ENCODE measurements at regions not wholly inside any gene's neighbourhood (a gene's known extent, or its start where the extent isn't known, plus 50 kb on each side); places are given as distances from the start of the nearest gene placed in this dataset.
"Not testable (repeated sequence)": the region's sequence is repeated elsewhere in the genome, so short reads cannot be mapped to it uniquely, and the experiment has no call there.

GRCh38 chr5:163888366-163888765, 382.9 kb downstream of the MAT2B start:
- DNase-seq (ENCODE audit: low read depth) = peak; percentile 52
- no peak for TF ChIP-seq CTCF (IDR thresholded peaks at IDR 0.05; ENCODE audit: insufficient read depth, low read length)
- H3K4me3 ChIP-seq (ENCODE audit: low read depth, low read length) = no peak overlapping the region

GRCh38 chr5:163889369-163889768, 383.9 kb downstream of the MAT2B start:
- peak; percentile 89 for DNase-seq (ENCODE audit: low read depth)
- no peak overlapping the region for H3K4me3 ChIP-seq (ENCODE audit: low read depth, low read length)
- no peak for TF ChIP-seq CTCF (IDR thresholded peaks at IDR 0.05; ENCODE audit: insufficient read depth, low read length)

- DNase-seq (ENCODE audit: low read depth) = no peak
- TF ChIP-seq CTCF (IDR thresholded peaks at IDR 0.05; ENCODE audit: insufficient read depth, low read length) = no peak
- H3K4me3 ChIP-seq (ENCODE audit: low read depth, low read length) = no peak overlapping the region
Observed at GRCh38 chr5:163890261-163890660, 384.8 kb downstream of the MAT2B start.

- no peak for TF ChIP-seq CTCF (IDR thresholded peaks at IDR 0.05; ENCODE audit: insufficient read depth, low read length)
- H3K4me3 ChIP-seq (ENCODE audit: low read depth, low read length) = no peak overlapping the region
- peak; percentile 73 for DNase-seq (ENCODE audit: low read depth)
Observed at GRCh38 chr5:163893281-163893680, 387.9 kb downstream of the MAT2B start.

GRCh38 chr5:163894645-163895044, 389.2 kb downstream of the MAT2B start:
- peak; percentile 78 for DNase-seq (ENCODE audit: low read depth)
- H3K4me3 ChIP-seq (ENCODE audit: low read depth, low read length) = no peak overlapping the region
- no peak for TF ChIP-seq CTCF (IDR thresholded peaks at IDR 0.05; ENCODE audit: insufficient read depth, low read length)

- no peak for DNase-seq (ENCODE audit: low read depth)
- H3K4me3 ChIP-seq (ENCODE audit: low read depth, low read length) = no peak overlapping the region
- no peak for TF ChIP-seq CTCF (IDR thresholded peaks at IDR 0.05; ENCODE audit: insufficient read depth, low read length)
Observed at GRCh38 chr5:163898873-163899272, 393.5 kb downstream of the MAT2B start.

GRCh38 chr5:163907783-163908182, 402.4 kb downstream of the MAT2B start:
- H3K4me3 ChIP-seq (ENCODE audit: low read depth, low read length); DNase-seq (ENCODE audit: low read depth): not testable (repeated sequence)
